H1 (cell line): ENCODE measurements at regions not wholly inside any gene's neighbourhood (a gene's known extent, or its start where the extent isn't known, plus 50 kb on each side); places are given as distances from the start of the nearest gene placed in this dataset.
"Not testable (repeated sequence)": the region's sequence is repeated elsewhere in the genome, so short reads cannot be mapped to it uniquely, and the experiment has no call there.

Experiments used
- CTCF ChIA-PET: fragments of 300-600 bp; sonication (Branson Sonifier 250); formaldehyde crosslinking; loops from one replicate; lab custom pipeline; 2021; ENCODE audit not compliant: partially characterized antibody; lab: Charles Lee
- POLR2A ChIA-PET: fragments of 300-600 bp; sonication (Branson Sonifier 250); formaldehyde crosslinking; loops from one replicate; lab custom pipeline; 2021; ENCODE audit warnings: inconsistent platforms; ENCODE audit not compliant: partially characterized antibody; lab: Charles Lee
- DNase-seq, 2 experiments: peaks; one replicate each; pipeline versions ENCODE4 v3.0.0 to v3.0.0-alpha.2; 2010 to 2022; ENCODE audit warnings: low spot score in 2 of 2, low read depth in 1 of 2, mixed read lengths in 1 of 2
- FAIRE-seq: peaks from 2 replicates; lab custom pipeline; 2011; peaks lifted over from hg19 to GRCh38; lab: Jason Lieb, UNC
- H2AFZ ChIP-seq: 2 replicates; pipeline ENCODE4 v1.8.1; 2012; ENCODE audit warnings: low read length, inconsistent platforms
- H2AK5ac ChIP-seq: 2 replicates; pipeline ENCODE4 v1.6.1; 2013; ENCODE audit warnings: low read depth, low read length
- H2BK120ac ChIP-seq: replicated peaks from 2 replicates; pipeline ENCODE3; 2013; ENCODE audit warnings: low read depth, low read length, inconsistent platforms
- H2BK12ac ChIP-seq: 2 replicates; pipeline ENCODE4 v1.6.1; 2013; ENCODE audit warnings: low read depth, low read length
- H2BK15ac ChIP-seq: 2 replicates; pipeline ENCODE4 v1.6.1; 2013; ENCODE audit warnings: low read length
- H2BK20ac ChIP-seq: 2 replicates; pipeline ENCODE4 v1.6.1; 2013; ENCODE audit warnings: low read length
- H2BK5ac ChIP-seq: 2 replicates; pipeline ENCODE4 v1.6.1; 2013; ENCODE audit warnings: low read depth, low read length
- H3K14ac ChIP-seq: 2 replicates; pipeline ENCODE4 v1.6.1; 2013; ENCODE audit warnings: inconsistent platforms; ENCODE audit not compliant: insufficient read length
- H3K18ac ChIP-seq: 2 replicates; pipeline ENCODE4 v1.6.1; 2013; ENCODE audit warnings: low read length; ENCODE audit errors: extremely low read depth
- H3K23ac ChIP-seq: 2 replicates; pipeline ENCODE4 v1.6.1; 2013; ENCODE audit warnings: inconsistent platforms; ENCODE audit not compliant: insufficient read length
- H3K23me2 ChIP-seq: 2 replicates; pipeline ENCODE4 v1.6.1; 2013; ENCODE audit warnings: low read depth, low read length
- H3K27ac ChIP-seq: 2 replicates; pipeline ENCODE4 v1.6.1; 2011; ENCODE audit warnings: low read depth, low read length, inconsistent platforms
- H3K27me3 ChIP-seq, 4 experiments: replicated peaks in 1 of 4; 1 replicate in 1 of 4; 2 replicates in 3 of 4; pipeline versions ENCODE4 v1.6.1 to v1.8.1; 2011 to 2013; ENCODE audit warnings: low read length in 3 of 4, mild to moderate bottlenecking in 3 of 4, inconsistent platforms in 2 of 4, mixed read lengths in 2 of 4, moderate library complexity in 1 of 4; ENCODE audit not compliant: control insufficient read depth in 3 of 4, insufficient read depth in 3 of 4; ENCODE audit errors: extremely low read depth in 1 of 4
- H3K36me3 ChIP-seq, 4 experiments: 2 replicates each; pipeline versions ENCODE4 v1.6.1 to v1.8.1; 2011 to 2013; ENCODE audit warnings: mild to moderate bottlenecking in 4 of 4, low read length in 3 of 4, moderate library complexity in 2 of 4, control low read depth in 1 of 4, inconsistent platforms in 1 of 4; ENCODE audit not compliant: insufficient read depth in 4 of 4, control insufficient read depth in 2 of 4
- H3K4ac ChIP-seq: replicated peaks from 2 replicates; pipeline ENCODE3; 2013; ENCODE audit warnings: low read length, low read depth, mixed read lengths, inconsistent platforms; ENCODE audit not compliant: insufficient read length
- H3K4me1 ChIP-seq, 4 experiments: replicated peaks in 1 of 4; 1 replicate in 1 of 4; 2 replicates in 3 of 4; pipeline versions ENCODE4 v1.6.1 to v1.8.1; 2011 to 2013; ENCODE audit warnings: low read length in 3 of 4, inconsistent platforms in 2 of 4, mixed read lengths in 1 of 4; ENCODE audit not compliant: insufficient read depth in 4 of 4, control insufficient read depth in 3 of 4
- H3K4me2 ChIP-seq, 2 experiments: 2 replicates each; pipeline versions ENCODE4 v1.6.1 to v1.8.1; 2011 to 2013; ENCODE audit warnings: low read depth in 2 of 2, low read length in 2 of 2, control low read depth in 1 of 2, inconsistent platforms in 1 of 2, mild to moderate bottlenecking in 1 of 2; ENCODE audit not compliant: insufficient read depth in 1 of 2
- H3K4me3 ChIP-seq, 4 experiments: fragments of 200-600, 300-600 bp in 1 of 4; sonication (generic), shearing (Covaris generic), sonication (Bioruptor Twin) in 1 of 4; 2 replicates each; pipeline versions ENCODE4 v1.5.1 to v1.8.1; 2011 to 2016; ENCODE audit warnings: low read length in 4 of 4, low read depth in 3 of 4, control low read depth in 2 of 4, inconsistent platforms in 2 of 4, mild to moderate bottlenecking in 2 of 4, mixed read lengths in 1 of 4, moderate library complexity in 1 of 4; ENCODE audit not compliant: insufficient read depth in 2 of 4; ENCODE audit errors: extremely low read depth in 1 of 4
- H3K56ac ChIP-seq: replicated peaks from 2 replicates; pipeline ENCODE3; 2013; ENCODE audit warnings: low read depth, mild to moderate bottlenecking, mixed read lengths, low read length, inconsistent platforms; ENCODE audit not compliant: insufficient read length
- H3K79me1 ChIP-seq: 2 replicates; pipeline ENCODE4 v1.6.1; 2013; ENCODE audit warnings: low read depth, low read length, control low read depth
- H3K79me2 ChIP-seq, 2 experiments: 2 replicates each; pipeline versions ENCODE4 v1.6.1 to v1.8.1; 2012 to 2013; ENCODE audit warnings: low read length in 2 of 2, mild to moderate bottlenecking in 2 of 2, inconsistent platforms in 1 of 2; ENCODE audit not compliant: insufficient read depth in 2 of 2, control insufficient read depth in 1 of 2
- H3K9ac ChIP-seq, 4 experiments: replicated peaks in 1 of 4; 1 replicate in 1 of 4; 2 replicates in 3 of 4; pipeline versions ENCODE4 v1.6.1 to v1.8.1; 2011 to 2013; ENCODE audit warnings: low read depth in 3 of 4, low read length in 3 of 4, control low read depth in 2 of 4, mild to moderate bottlenecking in 2 of 4, moderate library complexity in 2 of 4, inconsistent platforms in 1 of 4; ENCODE audit errors: extremely low read depth in 1 of 4
- H3K9me3 ChIP-seq, 2 experiments: 2 replicates each; pipeline versions ENCODE4 v1.6.1 to v1.8.1; 2012 to 2013; ENCODE audit warnings: mild to moderate bottlenecking in 2 of 2, moderate library complexity in 2 of 2, control low read depth in 1 of 2, inconsistent platforms in 1 of 2, low read depth in 1 of 2, low read length in 1 of 2, mixed read lengths in 1 of 2; ENCODE audit not compliant: insufficient read depth in 2 of 2
- H4K20me1 ChIP-seq, 2 experiments: replicated peaks in 1 of 2; 2 replicates each; pipeline versions ENCODE3 to v1.8.1; 2011 to 2013; ENCODE audit warnings: inconsistent platforms in 2 of 2, low read length in 2 of 2, mild to moderate bottlenecking in 1 of 2; ENCODE audit not compliant: insufficient read depth in 2 of 2, control insufficient read depth in 1 of 2
- H4K5ac ChIP-seq: 2 replicates; pipeline ENCODE4 v1.6.1; 2013; ENCODE audit warnings: low read length, low read depth, mixed read lengths, inconsistent platforms; ENCODE audit not compliant: insufficient read length
- H4K8ac ChIP-seq: 2 replicates; pipeline ENCODE4 v1.8.0; 2013; ENCODE audit warnings: mild to moderate bottlenecking, moderate library complexity, low read length, inconsistent platforms; ENCODE audit not compliant: insufficient read depth; ENCODE audit errors: extremely low read depth
- H4K91ac ChIP-seq: replicated peaks from 2 replicates; pipeline ENCODE3; 2013; ENCODE audit warnings: low read length, mixed read lengths, inconsistent platforms; ENCODE audit not compliant: insufficient read length
- TCF12 ChIP-seq: IDR thresholded peaks from 2 replicates; pipeline ENCODE4 v1.6.1; 2011; ENCODE audit warnings: low read depth, mild to moderate bottlenecking, low read length
- WGBS, 2 experiments: shearing (Covaris generic) in 1 of 2; methylation state at CpG; one replicate each; pipeline versions ENCODE4 v1.1.6 to v1.1.7; 2013 to 2015; ENCODE audit warnings: low lambda C conversion rate in 2 of 2, mixed read lengths in 2 of 2, inconsistent platforms in 1 of 2, low coverage in 1 of 2, missing lambda C conversion rate in 1 of 2; ENCODE audit not compliant: insufficient replicate concordance in 2 of 2, insufficient coverage in 1 of 2, insufficient read length in 1 of 2; ENCODE audit errors: extremely low coverage in 1 of 2, missing lambda C conversion rate in 1 of 2; 5-methylcytosine and 5-hydroxymethylcytosine counted together

DNA sequence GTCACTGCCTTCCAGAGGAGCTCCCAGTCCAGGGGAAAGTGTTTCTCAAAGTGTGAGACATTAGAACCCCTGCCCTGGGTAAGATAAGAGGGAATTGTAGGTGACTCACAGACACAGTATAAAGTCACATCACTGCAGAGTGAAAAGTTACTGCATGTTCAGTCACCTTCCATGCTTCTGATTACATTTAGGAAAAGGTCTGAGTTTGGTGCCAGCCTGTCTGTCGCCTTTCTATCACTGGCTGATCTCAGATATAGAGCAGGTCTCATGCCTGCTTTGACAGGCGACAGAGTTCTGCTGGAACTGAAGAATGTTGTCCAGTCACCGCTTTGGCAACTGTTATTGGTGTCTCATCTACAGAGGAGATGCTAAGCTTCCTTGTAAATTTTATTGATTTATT, 1078.6 kb downstream of the UQCRFS1 start (continued):
- TF ChIP-seq TCF12, result no peak

DNA sequence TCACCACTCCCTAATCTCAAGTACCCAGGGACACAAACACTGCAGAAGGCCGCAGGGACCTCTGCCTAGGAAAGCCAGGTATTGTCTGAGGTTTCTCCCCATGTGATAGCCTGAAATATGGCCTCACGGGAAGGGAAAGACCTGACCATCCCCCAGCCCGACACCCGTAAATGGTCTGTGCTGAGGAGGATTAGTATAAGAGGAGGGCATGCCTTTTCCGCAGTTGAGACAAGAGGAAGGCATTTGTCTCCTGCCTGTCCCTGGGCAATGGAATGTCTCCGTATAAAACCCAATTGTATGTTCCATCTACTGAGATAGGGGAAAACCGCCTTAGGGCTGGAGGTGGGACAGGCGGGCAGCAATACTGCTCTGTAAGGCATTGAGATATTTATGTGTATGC, 1082.1 kb downstream of the UQCRFS1 start:
- H3K36me3 ChIP-seq, H4K91ac ChIP-seq, H2BK120ac ChIP-seq, H2BK20ac ChIP-seq, H3K4me2 ChIP-seq, DNase-seq, H3K4me1 ChIP-seq, H3K79me2 ChIP-seq, H2AK5ac ChIP-seq, H3K9ac ChIP-seq, H3K4ac ChIP-seq, CTCF ChIA-PET, H3K27me3 ChIP-seq, H2BK15ac ChIP-seq, H3K56ac ChIP-seq, H2BK5ac ChIP-seq, FAIRE-seq, H3K23ac ChIP-seq, H2AFZ ChIP-seq, H3K79me1 ChIP-seq, H2BK12ac ChIP-seq, H3K23me2 ChIP-seq, H4K5ac ChIP-seq, H3K4me3 ChIP-seq, H3K14ac ChIP-seq, POLR2A ChIA-PET, H4K20me1 ChIP-seq, H3K9me3 ChIP-seq, H3K18ac ChIP-seq, H3K27ac ChIP-seq, H4K8ac ChIP-seq: not testable (repeated sequence)
- 73% methylated on average over 7 of the region's 8 CpGs; no CpG with 5 or more reads in 1 of the 2 experiments for WGBS, 2 experiments
